Activated gamma-delta T cell (primary cell): ENCODE measurements at regions not wholly inside any gene's neighbourhood (a gene's known extent, or its start where the extent isn't known, plus 50 kb on each side); places are given as distances from the start of the nearest gene placed in this dataset.
"Not testable (repeated sequence)": the region's sequence is repeated elsewhere in the genome, so short reads cannot be mapped to it uniquely, and the experiment has no call there.

Experiments used
- DNase-seq: peaks from one replicate; lab custom pipeline; 2025; lab: John Stamatoyannopoulos, UW

GRCh38 chr3:137116619-137117018, 158.8 kb downstream of the IL20RB start:
- no peak for DNase-seq

- no peak for DNase-seq
Measured at GRCh38 chr3:137121704-137122314, 164.0 kb downstream of the IL20RB start.

- no peak for DNase-seq
Measured at GRCh38 chr3:137131081-137131480, 173.3 kb downstream of the IL20RB start.

GRCh38 chr3:137134431-137134830, 176.6 kb downstream of the IL20RB start:
- DNase-seq = no peak

GRCh38 chr3:137148406-137148805, 190.6 kb downstream of the IL20RB start:
- no peak for DNase-seq

GRCh38 chr3:137148917-137149316, 191.1 kb downstream of the IL20RB start:
- no peak for DNase-seq

- DNase-seq = no peak
Measured at GRCh38 chr3:137150825-137151224, 193.0 kb downstream of the IL20RB start.

- DNase-seq = not testable (repeated sequence)
Measured at GRCh38 chr3:137153046-137153445, 195.3 kb downstream of the IL20RB start.

GRCh38 chr3:137163241-137163871, 205.6 kb downstream of the IL20RB start:
- no peak for DNase-seq

GRCh38 chr3:137163958-137164357, 206.2 kb downstream of the IL20RB start:
- DNase-seq = no peak

GRCh38 chr3:137165117-137165806, 207.5 kb downstream of the IL20RB start:
- no peak for DNase-seq

- no peak for DNase-seq
Measured at GRCh38 chr3:137171834-137172603, 214.2 kb downstream of the IL20RB start.

GRCh38 chr3:137172728-137173127, 214.9 kb downstream of the IL20RB start:
- DNase-seq = no peak

- DNase-seq = no peak
Measured at GRCh38 chr3:137174514-137174913, 216.7 kb downstream of the IL20RB start.

- DNase-seq = no peak
Measured at GRCh38 chr3:137180220-137180619, 222.4 kb downstream of the IL20RB start.

- DNase-seq = no peak
Measured at GRCh38 chr3:137191133-137191923, 233.5 kb downstream of the IL20RB start.

GRCh38 chr3:137191951-137192350, 234.2 kb downstream of the IL20RB start:
- DNase-seq = no peak

GRCh38 chr3:137194301-137194700, 236.5 kb downstream of the IL20RB start:
- DNase-seq = no peak

GRCh38 chr3:137198374-137198773, 240.6 kb downstream of the IL20RB start:
- DNase-seq = not testable (repeated sequence)

GRCh38 chr3:137199678-137200077, 241.9 kb downstream of the IL20RB start:
- no peak for DNase-seq

GRCh38 chr3:137201066-137201465, 243.3 kb downstream of the IL20RB start:
- no peak for DNase-seq

GRCh38 chr3:137202941-137203340, 245.2 kb downstream of the IL20RB start:
- no peak for DNase-seq
